OCI-LY7 (cell line): ENCODE measurements at regions not wholly inside any gene's neighbourhood (a gene's known extent, or its start where the extent isn't known, plus 50 kb on each side); places are given as distances from the start of the nearest gene placed in this dataset.

Experiments
- BruUV-seq: library from RNA; stranded (reverse); fragments of 400-500 nt; replicated peaks from 2 replicates; lab custom pipeline; 2021; lab: Mats Ljungman, UMichigan
- CTCF ChIA-PET: fragments of 300-600 bp; sonication (Branson Sonifier 250); formaldehyde crosslinking; loops from one replicate; lab custom pipeline; 2022; ENCODE audit warnings: antibody characterized with exemption; ENCODE audit not compliant: unreplicated experiment; lab: Charles Lee
- POLR2A ChIA-PET: fragments of 300-600 bp; sonication (Branson Sonifier 250); formaldehyde crosslinking; loops from one replicate; lab custom pipeline; 2022; ENCODE audit warnings: antibody characterized with exemption; lab: Charles Lee
- DNase-seq: peaks from one replicate; pipeline ENCODE4 v3.0.0-alpha.2; 2015; ENCODE audit warnings: low spot score
- H2AFZ ChIP-seq: fragments of 200-600 bp; sonication (generic), shearing (Covaris generic); 2 replicates; pipeline ENCODE4 v1.6.1; 2014; ENCODE audit warnings: mild to moderate bottlenecking, antibody characterized with exemption, low read length, moderate library complexity
- H3K27ac ChIP-seq: fragments of 200-600 bp; sonication (generic); 2 replicates; pipeline ENCODE4 v1.5.1; 2014; ENCODE audit warnings: mixed run types, low read depth, mild to moderate bottlenecking, moderate library complexity, low read length, inconsistent platforms; ENCODE audit not compliant: poor library complexity, severe bottlenecking
- H3K36me3 ChIP-seq: fragments of 200-600 bp; sonication (generic); 2 replicates; pipeline ENCODE4 v1.6.1; 2014; ENCODE audit warnings: mild to moderate bottlenecking, antibody characterized with exemption, low read length, moderate library complexity, mixed read lengths; ENCODE audit not compliant: insufficient read depth
- H3K4me1 ChIP-seq: fragments of 200-600 bp; sonication (generic); 2 replicates; pipeline ENCODE4 v1.5.1; 2014; ENCODE audit warnings: mild to moderate bottlenecking, low read length; ENCODE audit not compliant: insufficient read depth, poor library complexity, severe bottlenecking
- H3K4me2 ChIP-seq: fragments of 200-600 bp; sonication (generic); 2 replicates; pipeline ENCODE4 v1.6.1; 2014; ENCODE audit warnings: mild to moderate bottlenecking, low read length
- H3K4me3 ChIP-seq: fragments of 200-600 bp; sonication (generic); 2 replicates; pipeline ENCODE4 v1.5.1; 2014; ENCODE audit warnings: mild to moderate bottlenecking, low read depth, low read length; ENCODE audit not compliant: poor library complexity, severe bottlenecking
- H3K79me2 ChIP-seq: fragments of 200-600 bp; sonication (generic); 2 replicates; pipeline ENCODE4 v1.6.1; 2016; ENCODE audit warnings: low read depth, mild to moderate bottlenecking, low read length, moderate library complexity, mixed read lengths; ENCODE audit not compliant: insufficient read depth
- H3K9me2 ChIP-seq: fragments of 200-600 bp; sonication (generic); 2 replicates; pipeline ENCODE4 v1.6.1; 2016; ENCODE audit warnings: mild to moderate bottlenecking, low read length, mixed read lengths; ENCODE audit not compliant: insufficient read depth
- H3K9me3 ChIP-seq: fragments of 200-600 bp; sonication (generic); 2 replicates; pipeline ENCODE4 v1.6.1; 2014; ENCODE audit warnings: mild to moderate bottlenecking, mixed run types, low read length, mixed read lengths
- H4K20me1 ChIP-seq: fragments of 200-600 bp; sonication (generic); 2 replicates; pipeline ENCODE4 v1.6.1; 2014; ENCODE audit warnings: mild to moderate bottlenecking, antibody characterized with exemption, low read length, moderate library complexity, mixed read lengths; ENCODE audit not compliant: insufficient read depth
- EZH2phosphoT487 ChIP-seq: fragments of 200-600 bp; sonication (generic); IDR thresholded peaks from 2 replicates; pipeline ENCODE4 v1.6.1; 2018; ENCODE audit warnings: low read depth, borderline replicate concordance, mild to moderate bottlenecking, mixed run types, antibody characterized with exemption, low read length, moderate library complexity, mixed read lengths
- intact Hi-C: fragments of 100-400 bp; cut with micrococcal nuclease; formaldehyde crosslinking; loops from one replicate; pipeline ENCODE4 v1.10.0; 2022; ENCODE audit not compliant: unreplicated experiment
- TF ChIP-seq, protein P1 (sequence below): fragments of 200-600 bp; sonication (generic); conservative IDR thresholded peaks from 2 replicates; pipeline ENCODE4 v1.5.1; 2014; ENCODE audit warnings: mild to moderate bottlenecking, antibody characterized with exemption, low read length, moderate library complexity, mixed read lengths

- H3K79me2 ChIP-seq = no peaks in the 10 kb centered on the region
- no peak overlapping the region for H3K4me2 ChIP-seq
- H3K9me2 ChIP-seq = no peaks in the 10 kb centered on the region
- H4K20me1 ChIP-seq = no peaks in the 10 kb centered on the region
- H2AFZ ChIP-seq = no peak overlapping the region
- H3K4me1 ChIP-seq = no peaks in the 10 kb centered on the region
- TF ChIP-seq, protein P1, sequence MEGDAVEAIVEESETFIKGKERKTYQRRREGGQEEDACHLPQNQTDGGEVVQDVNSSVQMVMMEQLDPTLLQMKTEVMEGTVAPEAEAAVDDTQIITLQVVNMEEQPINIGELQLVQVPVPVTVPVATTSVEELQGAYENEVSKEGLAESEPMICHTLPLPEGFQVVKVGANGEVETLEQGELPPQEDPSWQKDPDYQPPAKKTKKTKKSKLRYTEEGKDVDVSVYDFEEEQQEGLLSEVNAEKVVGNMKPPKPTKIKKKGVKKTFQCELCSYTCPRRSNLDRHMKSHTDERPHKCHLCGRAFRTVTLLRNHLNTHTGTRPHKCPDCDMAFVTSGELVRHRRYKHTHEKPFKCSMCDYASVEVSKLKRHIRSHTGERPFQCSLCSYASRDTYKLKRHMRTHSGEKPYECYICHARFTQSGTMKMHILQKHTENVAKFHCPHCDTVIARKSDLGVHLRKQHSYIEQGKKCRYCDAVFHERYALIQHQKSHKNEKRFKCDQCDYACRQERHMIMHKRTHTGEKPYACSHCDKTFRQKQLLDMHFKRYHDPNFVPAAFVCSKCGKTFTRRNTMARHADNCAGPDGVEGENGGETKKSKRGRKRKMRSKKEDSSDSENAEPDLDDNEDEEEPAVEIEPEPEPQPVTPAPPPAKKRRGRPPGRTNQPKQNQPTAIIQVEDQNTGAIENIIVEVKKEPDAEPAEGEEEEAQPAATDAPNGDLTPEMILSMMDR = no peak
- TF ChIP-seq EZH2phosphoT487 = no peak
- ChIA-PET POLR2A (interaction anchor here (0.5 kb wide), 1 partner anchor 66 kb away, joined by 4 read pairs; no protein-coding TSS in a partner anchor), CTCF (no interaction called here)
- no TSS peak for BruUV-seq
- intact Hi-C loops = no loop called here
- H3K27ac ChIP-seq = no peak overlapping the region
- no peak for DNase-seq
- H3K36me3 ChIP-seq = no peaks in the 10 kb centered on the region
- H3K9me3 ChIP-seq = no peaks in the 10 kb centered on the region
- no peak overlapping the region for H3K4me3 ChIP-seq
These were observed 446.4 kb upstream of the FKBP1C start for GRCh38 chr6:62764841-62765240.

DNA sequence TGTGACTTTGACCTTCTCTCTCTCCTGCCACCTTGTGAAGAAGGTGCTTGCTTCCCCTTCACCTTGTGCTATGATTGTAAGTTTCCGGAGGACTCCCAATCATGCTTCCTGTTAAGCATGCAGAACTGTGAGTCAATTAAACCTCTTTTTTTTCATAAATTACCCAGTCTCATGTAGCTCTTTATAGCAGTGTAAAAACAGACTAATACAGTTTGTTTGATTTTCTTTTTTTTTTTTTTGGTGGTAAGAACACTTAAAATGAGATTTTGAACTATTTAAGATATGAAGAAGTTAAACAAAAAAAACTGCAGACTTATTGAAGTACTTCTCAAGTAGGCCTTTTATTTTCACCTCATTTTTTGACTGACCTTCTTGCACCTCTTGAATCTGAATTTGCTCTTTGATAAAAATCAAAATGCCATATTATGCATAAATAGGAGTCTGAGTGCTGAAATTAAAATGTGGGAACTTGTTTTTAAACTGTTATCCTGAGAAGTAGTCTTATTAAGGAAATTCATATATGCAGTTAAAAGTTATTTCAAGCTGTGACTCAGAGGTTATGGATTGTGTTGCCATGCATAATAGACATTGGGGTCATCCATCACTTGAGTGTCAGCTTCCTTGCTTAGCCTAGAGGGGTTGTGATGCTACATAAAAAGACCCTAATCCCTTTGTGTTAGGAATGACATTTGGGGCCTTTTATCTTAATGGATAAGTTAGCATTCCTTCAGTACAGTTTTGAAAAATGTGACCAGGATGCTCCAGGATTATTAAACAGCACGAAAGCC is 447.9 kb upstream of the FKBP1C start:
- Histone ChIP-seq H3K9me2 (no peaks in the 10 kb centered on the region), H2AFZ (no peak overlapping the region)
- CTCF ChIA-PET = no interaction called here

More for the DNA sequence above, 447.9 kb upstream of the FKBP1C start:
- H3K4me1 ChIP-seq = no peaks in the 10 kb centered on the region
- no peaks in the 10 kb centered on the region for H3K36me3 ChIP-seq
- POLR2A ChIA-PET = interaction anchor here (0.6 kb wide), 1 partner anchor 320 kb away, joined by 3 read pairs; no protein-coding TSS in a partner anchor
- no peak overlapping the region for H3K27ac ChIP-seq
- no peaks in the 10 kb centered on the region for H3K9me3 ChIP-seq
- no peak overlapping the region for H3K4me3 ChIP-seq
- no peaks in the 10 kb centered on the region for H4K20me1 ChIP-seq
- BruUV-seq = no TSS peak
- no peaks in the 10 kb centered on the region for H3K79me2 ChIP-seq
- intact Hi-C loops = no loop called here
- H3K4me2 ChIP-seq = no peak overlapping the region
- DNase-seq = no peak
- TF ChIP-seq, protein P1 = no peak
- TF ChIP-seq EZH2phosphoT487 = no peak
